Kidney (tissue), 13 donors: ENCODE measurements at regions not wholly inside any gene's neighbourhood (a gene's known extent, or its start where the extent isn't known, plus 50 kb on each side); places are given as distances from the start of the nearest gene placed in this dataset.
A peak's percentile ranks its signal among the peaks of the same experiment; 100 is the strongest.

ENCODE experiments used
- DNase-seq, 5 donors: peaks; one replicate each; pipeline ENCODE4 v3.0.0-alpha.2; 2013 to 2020
- FAIRE-seq: peaks from 2 replicates; lab custom pipeline; 2012; peaks lifted over from hg19 to GRCh38; lab: Jason Lieb, UNC
- H3K27ac ChIP-seq, 2 donors: one replicate each; pipeline ENCODE4 v1.7.0; 2013; ENCODE audit warnings: low read depth in 2 of 2, low read length in 2 of 2, inconsistent platforms in 1 of 2
- H3K27me3 ChIP-seq: one replicate; pipeline ENCODE4 v1.7.1; 2013; ENCODE audit warnings: low read length, inconsistent platforms; ENCODE audit not compliant: control insufficient read depth, insufficient read depth
- H3K36me3 ChIP-seq, 3 donors: one replicate each; pipeline versions ENCODE4 v1.7.0 to v1.7.1; 2013; ENCODE audit warnings: low read length in 3 of 3, control low read depth in 1 of 3, inconsistent platforms in 1 of 3; ENCODE audit not compliant: insufficient read depth in 3 of 3, control insufficient read depth in 2 of 3
- H3K4me1 ChIP-seq, 3 donors: one replicate each; pipeline versions ENCODE4 v1.7.0 to v1.7.1; 2013; ENCODE audit warnings: low read length in 3 of 3, inconsistent platforms in 1 of 3, low read depth in 1 of 3; ENCODE audit not compliant: control insufficient read depth in 2 of 3, insufficient read depth in 2 of 3
- H3K4me3 ChIP-seq, 3 donors: one replicate each; pipeline versions ENCODE4 v1.7.0 to v1.8.1; 2013; ENCODE audit warnings: low read length in 3 of 3, control low read depth in 1 of 3, inconsistent platforms in 1 of 3
- H3K9ac ChIP-seq, 3 donors: one replicate each; pipeline versions ENCODE4 v1.7.0 to v1.7.1; 2013; ENCODE audit warnings: low read length in 3 of 3, control low read depth in 1 of 3, inconsistent platforms in 1 of 3
- H3K9me3 ChIP-seq, 3 donors: one replicate each; pipeline versions ENCODE4 v1.7.0 to v1.7.1; 2013; ENCODE audit warnings: low read length in 3 of 3, control low read depth in 1 of 3, inconsistent platforms in 1 of 3; ENCODE audit not compliant: control insufficient read depth in 2 of 3, insufficient read depth in 1 of 3
- CTCF ChIP-seq: IDR thresholded peaks from 3 replicates; pipeline ENCODE4 v1.5.1; 2012; ENCODE audit warnings: mild to moderate bottlenecking, moderate library complexity, borderline replicate concordance; ENCODE audit not compliant: insufficient read depth; ENCODE audit errors: extremely low read depth
- intact Hi-C: fragments of 100-400 bp; cut with DNase I; formaldehyde crosslinking; loops from one replicate; pipeline ENCODE4 v1.11.1; 2022
- donor health status: control.
- donor health status: control.
- donor health status: control.
- donor health status: control.
- donor health status: control.
- donor health status: DM: yes; HTN: yes; CAD: no.
- donor health status: Normal renal cell carcinoma (clear cell type).

DNA sequence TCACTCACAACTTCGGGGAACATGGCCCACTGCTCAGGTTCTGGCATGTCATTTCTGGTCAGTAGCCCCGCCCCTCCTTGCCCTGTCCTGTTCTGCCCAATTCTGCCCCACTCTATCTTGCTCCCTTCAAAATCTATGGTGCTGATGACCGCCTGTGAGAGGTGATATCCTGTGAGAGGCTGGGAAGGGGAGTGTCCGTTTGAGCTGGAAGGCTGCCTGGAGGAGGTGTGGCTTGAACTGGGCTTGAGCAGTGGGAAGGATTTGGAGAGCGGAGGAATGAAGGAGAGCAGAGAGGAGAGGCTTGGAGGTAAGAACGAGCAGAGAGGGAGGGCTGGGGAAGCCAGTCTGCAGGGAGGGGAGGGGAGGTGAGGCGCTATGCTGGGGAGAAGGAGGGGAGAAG lies 145.3 kb downstream of the RPS24 start:
- peak in 1 of 5 donors; percentile 30 for DNase-seq
- Histone ChIP-seq H3K4me3 (no peak overlapping the region), H3K9me3 (no peaks in the 10 kb centered on the region), H3K9ac (no peak overlapping the region), H3K27ac (no peak overlapping the region), H3K36me3 (no peaks in the 10 kb centered on the region), H3K4me1 (no peaks in the 10 kb centered on the region), H3K27me3 (no peaks in the 10 kb centered on the region)
- FAIRE-seq: no peak
- TF ChIP-seq CTCF: no peak
- intact Hi-C loops: no loop called here

- DNase-seq: peak in 3 of 5 donors; percentile 48 to 69 (median 57)
- intact Hi-C loops: no loop called here
- Histone ChIP-seq H3K27me3 (no peaks in the 10 kb centered on the region), H3K4me3 (no peak overlapping the region), H3K9me3 (no peaks in the 10 kb centered on the region), H3K36me3 (no peaks in the 10 kb centered on the region), H3K9ac (no peak overlapping the region), H3K4me1 (no peaks in the 10 kb centered on the region), H3K27ac (no peak overlapping the region)
- no peak for TF ChIP-seq CTCF
- FAIRE-seq: no peak
Measured at GRCh38 chr10:78179886-78180705, 146.4 kb downstream of the RPS24 start.

DNA sequence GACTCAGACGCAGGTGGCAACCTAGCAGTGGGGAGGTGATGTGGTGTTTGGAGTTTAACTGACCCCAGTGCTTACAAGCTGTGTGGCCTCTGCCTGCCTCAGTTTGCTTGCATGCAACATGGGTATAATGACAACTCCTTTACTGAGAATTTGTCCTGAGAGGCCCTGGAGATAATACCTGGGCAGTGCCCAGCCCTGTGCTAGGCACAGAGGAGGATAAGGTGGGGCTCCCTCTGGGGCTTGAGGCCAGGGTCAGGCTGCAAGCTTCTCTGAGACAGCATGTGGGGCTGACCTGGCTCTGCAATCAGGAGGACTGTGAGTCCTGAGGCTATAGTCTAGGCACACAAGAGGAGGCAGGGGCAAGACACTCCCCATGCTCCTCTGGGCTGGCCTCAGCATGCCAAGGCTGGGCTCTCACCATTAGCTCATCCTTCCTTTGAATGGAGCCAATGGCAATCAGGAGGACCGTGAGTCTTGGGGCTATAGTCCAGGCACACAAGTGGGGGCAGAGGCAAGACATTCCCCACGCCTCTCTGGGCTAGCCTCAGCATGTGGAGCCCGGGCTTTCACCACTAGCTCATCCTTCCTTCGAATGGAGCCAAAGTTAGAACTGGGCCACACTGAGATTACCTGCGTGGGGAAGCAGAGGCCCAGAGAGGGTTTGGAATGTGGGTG lies 147.9 kb downstream of the RPS24 start:
- TF ChIP-seq CTCF: no peak
- intact Hi-C loops: no loop called here
- no peaks in the 10 kb centered on the region for H3K4me1 ChIP-seq
- H3K9ac ChIP-seq: no peak overlapping the region
- FAIRE-seq (no peak), DNase-seq (no peak)
- H3K4me3 ChIP-seq: no peak overlapping the region
- H3K27me3 ChIP-seq: no peaks in the 10 kb centered on the region
- H3K9me3 ChIP-seq: no peaks in the 10 kb centered on the region
- no peak overlapping the region for H3K27ac ChIP-seq
- H3K36me3 ChIP-seq: no peaks in the 10 kb centered on the region
